ENCODE measurements at regions not wholly inside any gene's neighbourhood (a gene's known extent, or its start where the extent isn't known, plus 50 kb on each side); places are given as distances from the start of the nearest gene placed in this dataset.

DNA sequence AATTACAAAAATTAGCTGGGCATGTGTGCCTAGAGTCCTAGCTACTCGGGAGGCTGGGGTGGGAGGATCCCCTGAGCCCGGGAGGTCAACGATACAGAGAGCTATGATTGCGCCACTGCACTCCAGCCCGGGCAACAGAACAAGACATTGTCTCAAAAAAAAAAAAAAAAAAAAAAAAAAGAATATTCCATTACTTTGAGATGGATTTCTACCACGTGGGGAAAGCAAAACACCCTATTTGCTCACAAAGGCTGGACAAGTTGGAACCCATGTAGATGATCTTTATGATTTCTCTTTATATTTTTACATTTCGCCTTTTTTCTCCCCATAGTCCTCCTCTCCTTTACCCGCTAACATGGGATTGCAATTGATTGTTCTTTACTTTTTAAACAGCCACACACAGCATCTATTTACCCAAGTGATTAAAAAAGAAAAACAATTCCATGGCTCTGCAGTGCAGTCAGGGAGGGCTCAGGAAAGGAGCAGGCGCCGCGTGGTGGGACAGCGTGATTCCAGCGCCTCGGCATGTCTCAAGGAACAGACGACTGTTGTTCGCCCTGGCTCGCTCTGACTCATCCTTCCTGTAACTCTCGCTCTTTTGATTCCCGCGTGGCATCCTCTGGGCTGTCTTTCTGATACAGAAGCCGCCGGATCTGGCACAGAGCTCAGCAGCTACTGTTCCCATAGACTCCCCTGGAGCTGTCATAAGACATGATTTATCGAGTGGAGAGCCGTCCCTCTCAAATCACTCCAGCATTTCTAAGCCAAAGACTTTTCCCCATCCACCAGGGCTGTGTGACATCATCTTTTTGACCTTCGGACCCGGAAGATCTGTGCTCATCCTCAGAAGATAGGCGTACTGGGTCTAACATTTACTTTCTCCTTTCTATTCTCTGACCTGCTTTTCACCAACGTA is 230.4 kb upstream of the AGAP1 start:
- TF ChIP-seq, protein P1, sequence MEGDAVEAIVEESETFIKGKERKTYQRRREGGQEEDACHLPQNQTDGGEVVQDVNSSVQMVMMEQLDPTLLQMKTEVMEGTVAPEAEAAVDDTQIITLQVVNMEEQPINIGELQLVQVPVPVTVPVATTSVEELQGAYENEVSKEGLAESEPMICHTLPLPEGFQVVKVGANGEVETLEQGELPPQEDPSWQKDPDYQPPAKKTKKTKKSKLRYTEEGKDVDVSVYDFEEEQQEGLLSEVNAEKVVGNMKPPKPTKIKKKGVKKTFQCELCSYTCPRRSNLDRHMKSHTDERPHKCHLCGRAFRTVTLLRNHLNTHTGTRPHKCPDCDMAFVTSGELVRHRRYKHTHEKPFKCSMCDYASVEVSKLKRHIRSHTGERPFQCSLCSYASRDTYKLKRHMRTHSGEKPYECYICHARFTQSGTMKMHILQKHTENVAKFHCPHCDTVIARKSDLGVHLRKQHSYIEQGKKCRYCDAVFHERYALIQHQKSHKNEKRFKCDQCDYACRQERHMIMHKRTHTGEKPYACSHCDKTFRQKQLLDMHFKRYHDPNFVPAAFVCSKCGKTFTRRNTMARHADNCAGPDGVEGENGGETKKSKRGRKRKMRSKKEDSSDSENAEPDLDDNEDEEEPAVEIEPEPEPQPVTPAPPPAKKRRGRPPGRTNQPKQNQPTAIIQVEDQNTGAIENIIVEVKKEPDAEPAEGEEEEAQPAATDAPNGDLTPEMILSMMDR (IDR thresholded peaks at IDR 0.05; ENCODE audit: extremely low read depth, missing control alignments), result no peak
- DNase-seq (ENCODE audit: low spot score), result no peak

DNA sequence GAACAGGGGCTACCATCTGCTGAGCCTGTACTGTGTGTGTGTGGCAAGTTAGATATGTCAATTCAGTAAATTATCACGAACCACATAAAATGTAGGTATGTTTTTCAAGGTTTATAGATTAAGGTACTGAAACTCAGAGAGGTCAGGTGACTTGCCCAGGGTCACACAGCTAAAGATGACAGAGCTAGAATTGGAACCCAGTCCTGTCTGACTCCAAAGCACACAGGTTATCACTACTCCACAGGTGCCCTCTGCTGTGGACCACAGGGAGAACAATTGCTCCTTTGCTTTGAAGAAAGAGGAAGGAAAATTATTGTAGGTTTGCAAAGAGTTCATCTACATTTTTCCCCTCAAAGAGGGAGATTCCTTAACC is 229.7 kb upstream of the AGAP1 start:
- TF ChIP-seq, protein P1 (IDR thresholded peaks at IDR 0.05; ENCODE audit: extremely low read depth, missing control alignments), result no peak

DNA sequence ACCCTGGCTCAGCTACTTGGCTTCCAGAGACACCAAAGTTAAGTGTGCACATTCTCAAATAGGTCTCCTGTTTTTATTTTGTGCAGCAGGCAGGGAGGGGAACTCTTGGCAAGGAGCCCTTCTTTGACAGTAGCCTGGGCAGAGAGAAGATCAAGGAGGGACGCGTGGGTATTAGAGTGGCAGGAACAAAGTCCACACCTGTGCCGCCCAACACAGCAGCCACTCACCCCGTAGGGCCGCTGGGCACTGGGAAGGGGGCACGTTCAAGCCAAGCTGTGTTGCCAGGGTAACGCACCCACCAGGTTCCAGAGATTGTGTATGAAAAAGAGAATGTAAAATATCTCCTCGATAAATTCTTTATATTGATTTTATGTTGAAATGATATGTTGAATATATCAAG is 229.3 kb upstream of the AGAP1 start:
- DNase-seq (ENCODE audit: low spot score), result no peak
- TF ChIP-seq, protein P1 (IDR thresholded peaks at IDR 0.05; ENCODE audit: extremely low read depth, missing control alignments), result no peak

More for the DNA sequence above, 229.7 kb upstream of the AGAP1 start:
- no peak for DNase-seq (ENCODE audit: low spot score)

DNA sequence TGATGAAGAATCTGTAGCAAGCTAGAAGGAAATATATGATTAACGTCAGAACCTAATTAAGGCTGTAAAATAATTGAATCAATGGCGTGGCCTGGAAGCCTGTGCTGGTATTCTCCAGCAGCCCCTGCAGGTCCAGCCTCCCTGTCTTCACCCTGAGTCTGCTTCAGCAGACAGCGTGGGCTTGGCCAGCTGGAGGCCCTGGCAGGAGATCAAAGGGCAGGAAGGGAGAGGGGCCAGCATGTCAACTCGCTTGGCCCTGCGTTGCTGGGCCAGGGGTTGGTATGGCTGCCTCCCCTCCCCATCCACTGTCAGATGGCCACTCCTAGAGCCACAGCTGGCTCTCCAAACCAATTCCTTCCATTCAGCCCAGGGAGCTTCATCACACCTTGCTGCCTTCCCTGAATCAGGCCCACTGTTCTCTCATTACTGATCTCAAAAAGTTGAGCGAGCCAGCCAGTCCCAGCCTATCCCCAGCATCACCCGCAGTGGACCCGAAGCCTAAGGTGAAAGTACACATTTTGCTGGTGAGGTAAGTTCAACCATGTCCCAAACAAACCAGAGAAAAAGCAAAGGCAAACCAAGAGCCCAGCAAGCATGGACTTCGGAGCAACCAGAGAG is 228.4 kb upstream of the AGAP1 start:
- no peak for DNase-seq (ENCODE audit: low spot score)
- TF ChIP-seq, protein P1 (IDR thresholded peaks at IDR 0.05; ENCODE audit: extremely low read depth, missing control alignments), result no peak

DNA sequence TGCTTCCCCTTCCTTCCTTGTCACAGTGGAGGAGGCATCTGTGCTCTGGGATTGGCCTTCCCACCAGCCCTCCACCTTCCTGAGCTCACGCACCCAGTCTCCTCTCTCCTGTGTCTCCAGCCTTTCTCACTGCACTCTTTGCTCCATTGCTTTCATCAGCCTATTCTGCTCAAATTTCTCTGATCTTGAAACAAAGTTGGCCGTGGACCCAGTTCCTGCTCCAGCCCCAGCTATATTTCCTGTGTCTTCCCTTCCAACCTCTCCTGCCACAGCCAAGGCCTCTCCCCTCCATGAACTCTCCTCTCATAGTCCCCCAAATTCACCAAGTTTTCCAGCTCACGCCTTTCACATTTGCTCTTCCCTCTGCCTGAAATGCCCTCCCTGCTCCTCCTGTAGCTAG is 226.6 kb upstream of the AGAP1 start:
- TF ChIP-seq, protein P1 (IDR thresholded peaks at IDR 0.05; ENCODE audit: extremely low read depth, missing control alignments), result no peak
- DNase-seq (ENCODE audit: low spot score), result no peak

DNA sequence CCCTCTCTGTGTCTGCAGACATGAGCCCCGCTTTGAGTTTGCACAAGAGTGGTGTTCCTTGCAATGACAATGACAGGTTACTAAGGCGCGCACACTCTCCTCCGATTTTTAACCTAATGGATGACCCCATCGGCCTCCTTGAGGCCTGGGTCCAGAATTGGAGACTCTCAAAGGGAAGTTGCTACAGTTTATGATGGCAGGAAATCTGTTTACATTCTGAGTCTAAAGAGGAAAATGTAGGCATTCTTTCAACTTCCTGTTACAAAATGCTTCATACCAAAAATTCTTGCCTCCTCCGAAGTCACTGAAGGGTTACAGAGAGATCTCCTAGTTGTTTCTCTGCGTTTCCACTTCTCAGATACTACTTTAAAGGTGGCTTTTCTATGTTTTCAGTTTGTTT is 225.3 kb upstream of the AGAP1 start:
- DNase-seq (ENCODE audit: low spot score), result no peak

DNA sequence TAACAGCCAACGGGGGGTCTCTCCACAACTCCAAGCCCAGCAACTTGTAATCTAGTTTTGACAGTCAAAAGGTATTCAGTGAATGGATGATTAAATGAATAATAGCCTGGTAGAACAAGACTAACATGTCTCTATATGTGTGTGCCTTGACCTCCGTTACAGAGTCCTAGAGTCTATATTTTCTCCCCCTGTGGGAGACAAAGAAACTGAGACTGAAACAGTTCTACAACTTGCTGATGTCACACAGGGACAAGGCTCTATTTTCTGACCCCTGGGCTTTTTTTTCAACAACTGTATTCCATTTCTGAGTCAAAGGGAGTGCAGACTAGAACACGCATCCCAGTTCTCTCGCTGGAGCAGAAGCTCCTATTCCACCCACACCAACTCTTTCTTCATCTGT is 223.6 kb upstream of the AGAP1 start:
- DNase-seq (ENCODE audit: low spot score), result no peak
- TF ChIP-seq, protein P1 (IDR thresholded peaks at IDR 0.05; ENCODE audit: extremely low read depth, missing control alignments), result no peak

More for the DNA sequence above, 225.3 kb upstream of the AGAP1 start:
- TF ChIP-seq, protein P1 (IDR thresholded peaks at IDR 0.05; ENCODE audit: extremely low read depth, missing control alignments), result no peak
